T1000 (cell line): ENCODE measurements at regions not wholly inside any gene's neighbourhood (a gene's known extent, or its start where the extent isn't known, plus 50 kb on each side); places are given as distances from the start of the nearest gene placed in this dataset.

Experiments used
- DNase-seq: peaks from one replicate; lab custom pipeline; 2025; ENCODE audit warnings: mixed read lengths; lab: John Stamatoyannopoulos, UW

GRCh38 chr5:68711293-68712200 lies 382.3 kb upstream of the SLC30A5 start:
- no peak for DNase-seq

- DNase-seq: no peak
These were observed 379.0 kb upstream of the SLC30A5 start for GRCh38 chr5:68714810-68715209.

- no peak for DNase-seq
These were observed 372.8 kb upstream of the SLC30A5 start for GRCh38 chr5:68720884-68721610.

GRCh38 chr5:68722357-68722756 lies 371.5 kb upstream of the SLC30A5 start:
- no peak for DNase-seq

- no peak for DNase-seq
These were observed 367.7 kb upstream of the SLC30A5 start for GRCh38 chr5:68725905-68726683.

GRCh38 chr5:68727931-68728330 lies 365.9 kb upstream of the SLC30A5 start:
- no peak for DNase-seq

GRCh38 chr5:68729678-68730077 lies 364.1 kb upstream of the SLC30A5 start:
- no peak for DNase-seq

GRCh38 chr5:68730220-68730978 lies 363.4 kb upstream of the SLC30A5 start:
- no peak for DNase-seq

GRCh38 chr5:68730979-68731654 lies 362.7 kb upstream of the SLC30A5 start:
- DNase-seq: no peak

- no peak for DNase-seq
These were observed 361.6 kb upstream of the SLC30A5 start for GRCh38 chr5:68732251-68732650.

- DNase-seq: no peak
These were observed 359.0 kb upstream of the SLC30A5 start for GRCh38 chr5:68734781-68735180.

- DNase-seq: no peak
These were observed 355.6 kb upstream of the SLC30A5 start for GRCh38 chr5:68738236-68738635.

GRCh38 chr5:68738841-68739240 lies 355.0 kb upstream of the SLC30A5 start:
- no peak for DNase-seq

- no peak for DNase-seq
These were observed 354.1 kb upstream of the SLC30A5 start for GRCh38 chr5:68739752-68740151.

GRCh38 chr5:68740226-68740910 lies 353.4 kb upstream of the SLC30A5 start:
- DNase-seq: no peak

- no peak for DNase-seq
These were observed 349.6 kb upstream of the SLC30A5 start for GRCh38 chr5:68744206-68744605.

GRCh38 chr5:68745448-68745847 lies 348.4 kb upstream of the SLC30A5 start:
- no peak for DNase-seq

GRCh38 chr5:68746220-68746619 lies 347.6 kb upstream of the SLC30A5 start:
- no peak for DNase-seq

GRCh38 chr5:68746643-68747420 lies 347.0 kb upstream of the SLC30A5 start:
- DNase-seq: no peak

- DNase-seq: no peak
These were observed 346.3 kb upstream of the SLC30A5 start for GRCh38 chr5:68747521-68747920.
